GM21360 (cell line): ENCODE measurements at regions not wholly inside any gene's neighbourhood (a gene's known extent, or its start where the extent isn't known, plus 50 kb on each side); places are given as distances from the start of the nearest gene placed in this dataset.
"Not testable (repeated sequence)": the region's sequence is repeated elsewhere in the genome, so short reads cannot be mapped to it uniquely, and the experiment has no call there.

ENCODE experiments used
- ATAC-seq: cut with Tn5 transposase; IDR thresholded peaks from one replicate; pipeline ENCODE4 v1.9.1; 2021; ENCODE audit warnings: mild to moderate bottlenecking, moderate library complexity; ENCODE audit not compliant: unreplicated experiment

DNA sequence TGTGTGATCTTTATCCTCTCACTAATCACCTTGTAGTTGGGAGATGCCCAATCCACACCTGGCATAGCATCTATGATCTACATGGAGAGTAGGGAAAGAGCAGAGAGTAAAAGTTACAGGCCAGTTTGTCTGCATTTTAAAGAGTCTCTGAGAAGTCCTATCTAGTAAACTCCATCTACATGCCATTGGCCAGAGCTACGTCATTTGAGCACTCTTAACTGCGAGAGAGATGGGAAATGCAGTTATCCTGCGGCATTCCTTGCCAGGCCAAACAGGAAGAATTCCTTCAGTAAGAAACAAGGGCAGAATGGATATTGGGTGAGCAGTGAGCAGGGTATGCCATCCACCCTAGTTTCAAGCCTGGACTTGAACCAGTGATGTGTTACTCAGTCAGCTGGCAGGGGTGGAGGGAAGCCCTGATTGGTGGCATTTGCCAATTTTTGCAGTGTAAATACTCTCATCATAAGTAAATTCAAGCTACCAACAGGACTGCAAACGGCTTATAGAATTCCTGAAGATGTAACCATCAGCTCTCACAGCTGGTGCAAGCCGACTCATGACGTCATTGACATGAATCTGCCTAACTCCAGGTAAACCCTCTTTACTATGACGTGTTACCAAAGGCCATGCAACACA is 156.8 kb upstream of the MSX2 start:
- no peak for ATAC-seq

DNA sequence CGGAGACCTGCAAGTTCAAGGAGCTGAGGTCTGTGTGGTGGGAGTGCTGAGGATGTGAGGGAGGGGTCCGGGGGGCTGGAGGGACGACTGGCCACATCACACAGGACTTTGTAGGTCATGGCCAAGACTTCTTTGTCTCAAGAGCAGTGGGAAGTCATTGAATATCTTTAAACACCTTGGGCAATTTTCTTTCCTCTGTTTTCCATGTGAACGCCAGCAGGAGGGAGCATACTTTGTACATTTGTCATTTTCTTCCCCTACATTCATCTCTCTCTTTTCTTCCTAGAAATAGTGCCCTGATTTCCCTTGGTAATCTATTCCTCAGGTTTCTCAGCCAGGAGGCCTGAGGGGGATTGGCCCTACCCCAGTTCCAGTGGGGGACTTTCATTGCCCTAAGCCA is 153.7 kb upstream of the MSX2 start:
- no peak for ATAC-seq

DNA sequence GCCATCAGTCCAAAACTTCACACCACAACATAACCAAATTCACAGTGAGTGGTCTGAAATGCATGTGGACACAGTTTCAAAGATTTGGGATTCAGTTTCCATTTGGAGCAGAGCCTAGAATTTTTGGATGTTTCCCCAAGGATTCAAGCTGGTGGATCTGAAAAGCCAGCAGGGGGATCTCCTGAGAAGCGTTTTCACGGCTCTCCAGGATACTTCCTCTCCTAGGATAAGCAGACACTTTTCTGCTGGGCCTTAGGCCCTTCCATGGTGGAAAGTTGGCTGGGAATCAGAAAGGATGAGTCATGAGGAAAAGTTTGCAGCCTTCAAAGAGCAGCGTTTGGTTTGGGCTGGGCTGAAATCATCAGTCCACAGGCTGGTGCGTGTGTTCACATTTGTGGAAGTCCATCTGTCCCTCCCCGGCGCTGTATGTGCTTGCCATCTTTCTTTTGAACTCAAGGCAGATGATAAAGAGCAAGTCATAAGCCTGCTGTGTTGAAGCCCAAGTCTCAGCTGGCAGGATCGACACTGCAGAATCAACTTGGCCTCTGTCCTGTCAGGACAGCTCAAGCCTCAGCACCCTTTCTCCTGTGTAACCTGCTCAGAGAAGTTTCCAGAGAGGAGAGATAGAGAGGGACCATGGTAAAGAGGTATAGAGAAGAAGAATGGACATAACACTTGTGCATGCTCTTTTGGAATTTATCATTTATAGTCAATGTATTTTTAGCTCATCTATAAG is 152.6 kb upstream of the MSX2 start:
- ATAC-seq = no peak

DNA sequence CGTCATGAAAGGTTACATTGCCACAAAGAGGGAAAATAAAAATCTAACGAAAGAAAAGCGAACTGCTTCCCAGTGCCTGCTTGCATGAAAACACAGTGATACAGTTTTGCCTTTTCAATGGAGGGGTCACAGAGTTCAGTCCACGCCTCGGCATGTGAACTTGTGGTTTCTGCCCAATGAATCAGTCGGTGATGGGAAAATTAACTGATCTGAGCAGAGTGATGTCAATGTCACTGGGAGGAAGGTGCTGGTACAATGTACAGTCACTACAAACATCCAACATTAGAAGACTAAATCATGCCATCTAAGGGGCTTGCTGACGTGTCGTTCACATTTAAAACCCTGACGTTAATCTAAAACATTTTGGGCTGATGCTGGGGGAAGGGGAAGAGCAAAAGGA is 151.8 kb upstream of the MSX2 start:
- ATAC-seq = no peak

DNA sequence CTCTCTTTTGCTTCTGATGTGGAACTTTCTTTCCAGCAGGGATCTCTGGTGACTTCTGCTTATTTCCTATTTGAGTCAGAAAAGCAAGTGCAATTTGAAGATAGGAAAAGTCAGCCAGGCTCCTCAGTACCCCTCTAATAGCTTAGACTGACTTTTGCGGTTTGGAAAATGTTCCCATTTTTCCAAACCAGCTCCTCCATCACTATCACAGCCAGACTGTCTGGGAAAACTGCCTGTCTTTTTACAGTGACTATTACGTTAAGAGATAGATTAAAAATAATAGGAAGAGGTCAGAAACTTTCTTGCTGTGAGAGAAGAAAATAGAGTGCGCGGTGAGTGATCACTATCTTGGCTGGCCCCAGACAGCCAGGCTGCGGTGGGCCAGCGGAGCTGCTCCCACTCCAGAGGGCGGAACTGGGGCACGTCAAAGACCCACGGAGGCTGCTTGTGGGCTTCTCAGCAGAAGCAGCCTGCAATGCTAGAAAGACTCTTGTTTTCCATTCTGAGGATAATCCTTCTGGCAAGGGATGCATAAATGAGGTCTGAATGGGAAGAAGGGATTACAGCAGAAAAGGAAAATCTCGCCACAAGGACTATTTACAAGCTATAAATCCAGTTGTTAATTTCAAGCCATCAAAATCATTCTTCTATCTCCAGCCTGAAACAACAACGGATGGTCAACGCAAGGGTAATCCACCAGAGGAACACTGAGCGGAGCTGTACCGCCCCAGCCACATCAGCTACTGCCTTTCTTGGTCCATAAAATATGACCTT is 151.0 kb upstream of the MSX2 start:
- ATAC-seq = no peak

DNA sequence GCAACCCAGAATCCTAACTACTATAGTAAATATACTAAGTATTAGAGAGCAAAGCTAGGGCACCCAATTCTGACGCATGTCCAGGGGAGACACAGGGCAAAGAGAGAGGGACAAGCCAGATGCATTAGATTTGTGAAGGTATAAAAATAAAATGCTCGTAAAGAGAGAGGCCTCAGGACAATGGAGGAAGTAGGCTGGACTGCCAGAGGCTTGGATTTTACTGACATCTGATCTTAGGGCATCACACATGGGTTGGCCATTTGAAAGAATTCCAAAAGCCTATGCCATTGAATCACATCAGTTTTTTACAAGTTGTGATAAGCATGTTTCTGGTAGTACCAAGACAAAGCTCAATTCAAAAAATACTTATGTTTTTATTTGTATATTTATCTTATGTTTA is 149.3 kb upstream of the MSX2 start:
- ATAC-seq = no peak

DNA sequence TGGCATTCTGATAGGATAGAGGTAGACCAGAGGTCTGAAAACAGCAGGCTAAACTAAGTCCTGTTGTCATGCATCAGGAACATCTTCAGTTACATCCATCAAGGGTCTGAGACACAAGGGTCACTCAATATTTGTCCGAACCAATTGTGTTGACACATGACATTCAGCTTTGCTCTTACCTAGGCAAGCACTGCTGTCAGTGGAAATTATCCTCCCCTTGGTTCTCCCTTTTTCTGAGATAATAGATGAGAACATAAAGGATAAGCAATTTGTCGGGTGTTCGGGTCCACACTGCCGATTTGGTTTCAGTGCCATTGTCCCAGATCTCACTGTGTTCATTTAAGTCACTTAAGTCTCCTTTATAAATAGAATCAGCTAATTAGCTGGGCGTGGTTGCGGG is 148.3 kb upstream of the MSX2 start:
- no peak for ATAC-seq

DNA sequence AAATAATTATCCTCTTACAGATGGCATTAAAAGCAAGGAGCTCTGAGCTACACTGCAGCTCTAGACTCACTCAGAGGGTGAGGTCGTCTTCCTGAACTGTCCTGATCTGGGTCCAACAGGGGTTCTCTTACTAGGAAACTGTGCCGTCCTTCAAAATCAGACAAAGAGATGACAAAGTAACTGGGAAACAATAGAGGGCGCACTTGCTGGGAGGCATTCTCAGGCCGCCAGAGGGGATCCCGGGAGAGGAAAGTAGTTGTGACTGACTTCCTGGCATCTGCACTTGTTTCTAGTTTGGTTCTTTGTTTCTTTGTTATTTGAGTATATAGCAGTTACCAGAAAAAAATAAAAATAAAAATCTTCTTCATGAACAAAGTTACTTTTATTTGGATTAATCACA is 142.9 kb upstream of the MSX2 start:
- ATAC-seq = no peak

DNA sequence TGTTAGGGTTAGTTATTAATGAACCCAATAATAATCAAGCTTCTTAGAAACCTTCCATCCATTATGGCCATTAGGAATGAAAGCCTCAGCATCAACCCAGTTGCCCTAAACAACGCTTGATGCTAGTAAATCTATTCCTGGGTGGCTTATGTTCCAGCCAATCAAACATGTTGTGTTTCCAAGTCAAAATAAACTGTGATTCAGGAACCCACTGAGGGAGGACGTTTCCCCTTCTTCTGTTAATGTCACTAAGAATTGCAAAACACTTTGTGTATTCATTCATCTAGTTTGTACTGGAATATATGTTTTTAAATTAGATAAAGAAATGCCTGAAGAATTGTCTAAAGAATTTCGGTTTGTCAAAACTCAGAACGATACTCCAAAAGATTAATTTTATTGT is 142.5 kb upstream of the MSX2 start:
- no peak for ATAC-seq

DNA sequence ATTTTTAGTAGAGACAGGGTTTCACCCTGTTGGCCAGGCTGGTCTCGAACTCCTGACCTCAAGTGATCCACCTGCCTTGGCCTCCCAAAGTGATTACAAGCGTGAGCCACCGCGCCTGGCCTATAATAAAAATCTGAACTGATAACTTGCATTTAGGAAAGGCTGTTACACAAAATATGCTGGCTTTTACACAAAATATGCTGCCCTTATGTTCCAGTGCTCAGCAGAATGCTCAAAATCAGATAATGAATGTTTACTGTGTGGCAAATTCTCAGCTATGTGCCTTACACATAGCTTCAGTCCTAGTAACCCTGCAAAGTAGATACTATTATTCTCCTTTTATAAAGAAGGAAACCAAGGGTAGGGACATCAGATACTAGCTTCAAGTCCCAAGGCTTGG is 141.3 kb upstream of the MSX2 start:
- no peak for ATAC-seq

DNA sequence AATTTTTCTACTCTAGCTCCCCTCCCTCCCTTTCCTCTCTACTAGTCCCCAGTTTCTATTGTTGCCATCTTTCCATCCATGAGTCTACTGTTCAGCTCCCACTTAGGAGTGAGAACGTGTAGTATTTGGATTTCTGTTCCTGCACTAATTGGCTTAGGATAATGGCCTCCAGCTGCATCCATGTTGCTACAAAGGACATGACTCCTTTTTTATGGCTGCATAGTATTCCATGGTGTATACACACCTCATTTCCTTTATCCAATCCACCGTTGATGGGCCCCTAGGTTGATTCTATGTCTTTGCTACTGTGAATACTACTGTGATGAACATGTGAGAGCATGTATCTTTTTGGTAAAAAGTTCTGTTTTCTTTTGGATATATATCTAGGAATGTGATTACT is 138.9 kb upstream of the MSX2 start:
- ATAC-seq = no peak

DNA sequence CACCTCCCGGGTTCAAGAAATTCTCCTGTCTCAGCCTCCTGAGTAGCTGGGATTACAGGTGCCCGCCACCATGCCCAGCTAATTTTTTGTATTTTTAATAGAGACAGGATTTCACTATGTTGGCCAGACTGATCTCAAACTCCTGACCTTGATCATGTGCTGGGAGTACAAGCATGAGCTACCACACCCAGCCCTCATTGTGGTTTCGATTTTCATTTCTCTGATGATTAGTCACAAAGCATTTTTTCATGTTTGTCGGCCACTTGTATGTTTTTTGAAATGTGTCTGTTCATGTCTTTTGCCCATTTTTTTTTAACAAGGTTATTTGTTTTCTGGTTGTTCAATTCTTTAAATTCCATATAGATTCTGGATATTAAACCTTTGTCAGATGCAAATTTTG is 138.2 kb upstream of the MSX2 start:
- not testable (repeated sequence) for ATAC-seq

DNA sequence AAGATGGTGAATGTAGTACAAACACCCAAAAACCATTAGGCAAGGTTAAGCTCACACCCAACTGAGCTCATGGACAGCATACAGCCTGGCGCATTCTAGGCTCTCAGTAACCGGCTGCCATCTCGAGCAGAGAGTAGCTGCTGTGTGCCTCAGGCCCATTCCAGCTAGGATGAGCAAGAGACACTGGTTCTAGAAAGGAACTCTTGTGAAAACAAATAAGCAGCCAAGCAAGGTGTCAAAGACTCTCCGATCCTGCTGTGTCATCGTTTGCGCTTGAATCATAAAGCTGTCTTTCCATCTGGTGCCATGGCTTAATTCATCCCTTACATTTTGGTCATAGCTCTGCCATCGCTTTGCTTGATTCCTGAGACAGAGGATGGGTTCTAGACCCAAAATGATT is 135.4 kb upstream of the MSX2 start:
- ATAC-seq = no peak

DNA sequence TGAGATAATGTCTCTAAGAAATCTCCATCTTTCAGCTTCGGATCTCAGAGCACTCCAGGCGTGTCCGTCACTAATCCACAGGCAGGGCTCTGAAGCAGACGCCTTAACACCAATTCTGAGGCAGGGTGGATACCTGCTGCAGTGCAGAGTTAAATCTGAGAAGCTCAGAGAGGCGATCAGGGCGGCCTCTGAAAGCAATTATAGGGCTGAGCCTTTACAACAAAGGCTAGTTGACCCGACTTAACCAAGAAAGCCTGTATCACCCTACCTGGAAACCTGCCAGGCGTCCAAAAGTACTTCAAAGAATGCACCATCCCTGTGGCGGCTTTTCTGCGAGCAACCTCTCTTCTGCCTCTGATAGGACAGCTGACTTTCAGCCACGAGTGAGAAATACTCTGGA is 134.8 kb upstream of the MSX2 start:
- ATAC-seq = no peak

DNA sequence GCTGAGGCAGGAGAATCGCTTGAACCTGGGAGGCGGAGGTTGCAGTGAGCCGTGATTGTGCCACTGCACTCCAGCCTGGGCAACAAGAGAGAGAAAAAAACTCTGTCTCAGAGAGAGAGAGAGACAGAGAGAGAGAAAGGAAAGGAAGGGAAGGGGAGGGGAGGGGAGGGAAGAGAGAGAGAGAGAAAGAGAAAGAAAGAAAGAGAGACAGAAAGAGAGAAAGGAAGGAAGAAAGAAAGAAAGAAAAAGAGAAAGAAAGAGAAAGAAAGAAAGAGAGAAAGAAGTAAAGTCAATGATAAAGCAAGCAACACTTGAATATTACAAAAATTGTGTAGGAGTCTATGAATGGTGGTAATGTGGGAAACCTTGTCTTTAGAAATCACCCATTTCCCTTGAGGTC is 133.6 kb upstream of the MSX2 start:
- ATAC-seq = no peak

DNA sequence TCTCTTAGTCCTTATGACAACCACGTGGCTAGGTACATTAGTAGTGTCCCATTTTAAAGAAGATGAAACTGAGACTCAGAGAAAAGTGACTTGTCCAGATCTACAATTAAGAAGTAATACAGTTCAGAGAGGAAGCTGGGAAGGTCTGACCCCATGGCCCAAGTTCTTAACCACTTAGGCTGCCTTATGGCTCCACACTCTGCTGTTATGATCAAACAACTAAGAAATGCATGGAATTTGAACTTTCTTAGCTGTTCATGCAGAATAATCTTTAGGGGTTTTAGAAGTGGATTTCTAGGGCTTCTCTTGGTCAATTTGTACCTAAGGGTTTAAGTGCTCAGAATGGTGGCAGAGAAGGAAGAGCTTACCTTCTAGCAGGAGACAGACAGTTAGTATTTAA is 128.0 kb upstream of the MSX2 start:
- ATAC-seq = no peak

DNA sequence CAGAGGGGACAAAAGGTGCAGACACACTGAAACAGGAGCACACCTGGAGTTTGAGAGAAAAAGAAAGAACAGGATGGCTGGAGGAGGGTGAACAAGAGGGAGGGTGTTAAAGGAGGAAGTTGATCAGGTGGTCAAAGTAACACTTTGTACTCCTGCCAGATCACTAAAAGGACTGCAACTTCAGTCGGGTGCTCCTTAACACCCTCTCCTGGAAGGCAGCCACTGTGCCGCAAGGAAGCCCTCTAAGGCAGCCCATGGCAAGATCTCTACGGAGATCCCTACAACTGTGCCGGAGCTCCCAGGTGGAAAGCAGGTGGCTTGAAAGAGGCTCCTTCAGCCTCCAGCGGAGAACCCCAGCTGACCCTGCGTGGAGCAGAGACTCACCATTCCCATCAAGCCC is 124.4 kb upstream of the MSX2 start:
- ATAC-seq = no peak

DNA sequence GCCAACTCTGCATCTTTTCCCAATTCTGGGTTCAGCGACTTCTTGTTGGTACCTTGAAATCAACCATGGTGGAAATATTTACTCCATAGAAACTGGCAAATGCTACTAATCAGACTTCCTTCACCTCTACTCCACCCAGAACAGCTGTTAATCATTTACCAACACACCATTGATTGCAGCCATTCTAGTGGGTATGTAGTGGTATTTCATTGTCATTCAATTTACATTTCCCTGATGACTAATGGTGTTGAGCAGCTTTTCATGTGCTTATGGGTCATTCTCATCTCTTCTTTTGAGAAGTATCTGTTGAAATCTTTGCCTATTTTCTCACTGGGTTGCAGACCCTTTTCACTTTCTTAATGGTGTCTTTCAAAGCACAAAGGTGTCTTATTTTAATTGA is 122.4 kb upstream of the MSX2 start:
- ATAC-seq = no peak

DNA sequence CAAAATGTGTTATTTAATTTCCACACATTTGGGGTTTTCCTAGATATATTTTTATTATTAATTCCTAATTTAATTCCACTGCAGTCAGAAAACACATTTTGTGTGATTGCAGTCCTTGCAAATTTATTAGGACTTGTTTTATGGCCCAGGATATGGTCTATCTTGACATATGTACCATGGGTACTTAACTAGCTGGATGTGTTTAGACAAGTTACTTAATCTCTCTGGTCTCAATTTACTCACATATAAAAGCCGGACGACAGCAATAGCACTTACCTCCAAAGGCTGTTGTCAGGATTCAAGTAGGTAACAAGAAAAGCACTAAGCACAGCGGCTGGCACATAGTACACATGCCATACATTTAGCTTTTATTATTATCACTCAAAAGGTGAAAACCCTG is 118.2 kb upstream of the MSX2 start:
- ATAC-seq = no peak

DNA sequence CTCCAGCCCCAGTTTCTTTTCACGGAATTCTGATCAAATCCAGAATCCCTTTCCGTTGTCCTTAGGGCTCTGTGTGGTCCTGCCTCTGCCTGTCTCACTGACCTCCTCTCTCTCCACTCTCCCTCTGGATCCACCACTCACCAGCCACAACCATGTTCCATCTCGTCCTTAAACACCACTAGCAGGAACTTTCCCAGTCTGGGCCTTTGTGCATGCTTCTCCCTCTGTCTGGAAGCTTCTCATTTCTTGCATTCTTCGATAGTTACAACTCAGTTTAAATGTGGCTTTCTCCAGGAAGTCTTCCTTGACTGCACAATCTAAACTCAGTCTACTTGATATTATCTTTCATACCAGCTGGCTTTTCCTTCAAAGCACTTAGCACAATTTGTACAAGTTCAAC is 117.7 kb upstream of the MSX2 start:
- ATAC-seq = no peak

DNA sequence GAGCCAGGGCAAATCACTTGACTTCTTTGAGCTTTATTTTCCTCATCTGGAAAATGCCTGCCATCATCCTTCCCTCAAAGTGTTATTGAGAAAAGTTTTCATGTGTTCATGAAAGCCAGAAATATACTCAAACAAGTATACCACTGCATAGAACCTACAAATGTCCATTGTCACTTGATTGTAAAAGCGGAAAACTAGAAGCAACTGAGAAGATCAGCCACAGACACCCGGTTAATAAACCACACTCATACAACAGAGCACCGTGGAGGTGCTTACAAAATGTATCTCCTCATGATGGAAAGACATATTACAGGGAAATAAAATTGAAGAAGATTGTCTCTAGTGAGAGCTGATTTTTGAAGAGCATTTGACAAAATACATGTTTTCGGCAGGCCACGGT is 117.2 kb upstream of the MSX2 start:
- ATAC-seq = no peak

DNA sequence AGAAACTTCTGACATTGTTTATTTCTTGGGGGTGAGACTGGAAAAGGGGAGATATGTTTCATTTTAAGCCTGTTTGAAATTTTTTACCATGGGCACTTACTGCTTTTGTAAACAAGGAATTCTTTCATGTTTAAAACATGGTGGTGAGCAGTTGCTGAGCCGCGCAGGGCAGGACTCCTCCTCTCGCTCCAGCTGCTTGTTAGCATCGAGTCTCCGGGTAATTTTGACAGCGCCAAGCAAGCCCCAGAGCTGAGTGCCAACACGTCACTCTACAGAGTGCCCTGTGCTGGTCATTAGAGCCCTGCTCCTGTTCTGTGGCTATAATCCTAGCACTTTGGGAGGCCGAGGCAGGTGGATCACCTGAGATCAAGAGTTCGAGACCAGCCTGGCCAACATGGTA is 116.5 kb upstream of the MSX2 start:
- no peak for ATAC-seq
